H54 (cell line): ENCODE measurements at regions not wholly inside any gene's neighbourhood (a gene's known extent, or its start where the extent isn't known, plus 50 kb on each side); places are given as distances from the start of the nearest gene placed in this dataset.

ENCODE experiments used
- DNase-seq: peaks from one replicate; pipeline ENCODE4 v3.0.0; 2011; ENCODE audit warnings: low spot score, mixed read lengths; ENCODE audit not compliant: insufficient read length
- FAIRE-seq: peaks from 3 replicates; lab custom pipeline; 2011; peaks lifted over from hg19 to GRCh38; lab: Jason Lieb, UNC
- POLR2A ChIP-seq: IDR thresholded peaks from 2 replicates; pipeline ENCODE4 v1.6.1; 2011; ENCODE audit warnings: low read depth, mild to moderate bottlenecking, low read length

- FAIRE-seq (no peak), DNase-seq (no peak)
- TF ChIP-seq POLR2A = no peak
Observed at GRCh38 chr16:50478075-50478772, 70.0 kb upstream of the NKD1 start.

- DNase-seq (no peak), FAIRE-seq (no peak)
- TF ChIP-seq POLR2A = no peak
Observed at GRCh38 chr16:50476486-50477255, 71.5 kb upstream of the NKD1 start.

GRCh38 chr16:50475170-50475569, 73.0 kb upstream of the NKD1 start:
- FAIRE-seq (no peak), DNase-seq (no peak)
- TF ChIP-seq POLR2A = no peak

GRCh38 chr16:50474138-50474537, 74.1 kb upstream of the NKD1 start:
- no peak for DNase-seq
- TF ChIP-seq POLR2A = no peak
- no peak for FAIRE-seq

- no peak for TF ChIP-seq POLR2A
- DNase-seq = peak; percentile 43
- no peak for FAIRE-seq
Observed at GRCh38 chr16:50473356-50473945, 74.7 kb upstream of the NKD1 start.

- DNase-seq (no peak), FAIRE-seq (no peak)
- no peak for TF ChIP-seq POLR2A
Observed at GRCh38 chr16:50472472-50472871, 75.7 kb upstream of the NKD1 start.

- TF ChIP-seq POLR2A = no peak
- FAIRE-seq = no peak
- no peak for DNase-seq
Observed at GRCh38 chr16:50470687-50471086, 77.5 kb upstream of the NKD1 start.

- FAIRE-seq (no peak), DNase-seq (no peak)
- TF ChIP-seq POLR2A = no peak
Observed at GRCh38 chr16:50469744-50470321, 78.4 kb upstream of the NKD1 start.

GRCh38 chr16:50469121-50469743, 79.0 kb upstream of the NKD1 start:
- FAIRE-seq (no peak), DNase-seq (no peak)
- no peak for TF ChIP-seq POLR2A

- FAIRE-seq (no peak), DNase-seq (no peak)
- no peak for TF ChIP-seq POLR2A
Observed at GRCh38 chr16:50468749-50469078, 79.5 kb upstream of the NKD1 start.

- DNase-seq (no peak), FAIRE-seq (no peak)
- TF ChIP-seq POLR2A = no peak
Observed at GRCh38 chr16:50467943-50468748, 80.0 kb upstream of the NKD1 start.

- TF ChIP-seq POLR2A = no peak
- FAIRE-seq (no peak), DNase-seq (no peak)
Observed at GRCh38 chr16:50467559-50467942, 80.6 kb upstream of the NKD1 start.

GRCh38 chr16:50466170-50466569, 82.0 kb upstream of the NKD1 start:
- TF ChIP-seq POLR2A = no peak
- FAIRE-seq (no peak), DNase-seq (no peak)
